Lower lobe of right lung (tissue), 2 donors: ENCODE measurements at regions not wholly inside any gene's neighbourhood (a gene's known extent, or its start where the extent isn't known, plus 50 kb on each side); places are given as distances from the start of the nearest gene placed in this dataset.

Experiments used
- ATAC-seq, 2 donors: fragments of 200-7000 bp; cut with Tn5 transposase; one replicate each; pipeline ENCODE4 v1.9.1; 2020 to 2022; ENCODE audit warnings: mild to moderate bottlenecking in 2 of 2, moderate library complexity in 2 of 2
- DNase-seq: peaks from one replicate; pipeline ENCODE4 v3.0.0-alpha.2; 2020
- H3K27ac ChIP-seq: fragments of 200-600 bp; one replicate; pipeline ENCODE4 v1.8.0; 2022
- H3K27me3 ChIP-seq: fragments of 200-600 bp; one replicate; pipeline ENCODE4 v1.8.0; 2022; ENCODE audit warnings: low read depth
- H3K36me3 ChIP-seq: fragments of 200-600 bp; one replicate; pipeline ENCODE4 v1.8.0; 2022; ENCODE audit warnings: mild to moderate bottlenecking
- H3K4me1 ChIP-seq: fragments of 200-600 bp; one replicate; pipeline ENCODE4 v1.8.0; 2022
- H3K4me3 ChIP-seq: fragments of 200-600 bp; one replicate; pipeline ENCODE4 v1.8.0; 2022; ENCODE audit warnings: mild to moderate bottlenecking
- H3K9me3 ChIP-seq: fragments of 200-600 bp; one replicate; pipeline ENCODE4 v1.8.0; 2022
- intact Hi-C: fragments of 100-400 bp; cut with DNase I; formaldehyde crosslinking; loops from one replicate; pipeline ENCODE4 v1.11.0; 2022
- TF ChIP-seq, protein P1 (sequence below): fragments of 200-600 bp; IDR thresholded peaks from one replicate; pipeline ENCODE4 v1.8.0; 2022; ENCODE audit warnings: antibody characterized with exemption, mild to moderate bottlenecking
- donor health status: DM: no; HTN: yes; CAD: no; lungs with severe emphysema.

DNA sequence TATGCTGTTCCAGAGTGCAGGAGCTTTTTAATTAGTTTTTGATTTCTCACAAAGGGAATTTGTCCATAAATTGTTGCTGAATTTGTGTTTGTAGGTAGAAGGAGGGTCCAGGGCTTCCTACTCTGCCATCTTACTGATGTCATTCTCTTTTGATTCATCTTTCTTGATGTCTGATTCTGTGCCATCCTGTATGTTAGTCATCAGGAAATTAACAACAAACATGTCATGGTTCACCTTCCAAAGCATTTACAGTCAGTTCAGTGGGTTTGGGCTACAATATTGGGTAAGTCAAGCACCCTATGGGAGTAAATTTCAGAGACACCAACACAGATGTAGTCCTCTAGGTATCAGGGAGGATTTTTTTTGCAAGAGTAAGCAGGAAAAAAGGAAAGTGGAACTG lies 135.2 kb upstream of the SLC38A2 start:
- H3K9me3 ChIP-seq: peaks cover 15% of the 10 kb centered on the region
- TF ChIP-seq, protein P1, sequence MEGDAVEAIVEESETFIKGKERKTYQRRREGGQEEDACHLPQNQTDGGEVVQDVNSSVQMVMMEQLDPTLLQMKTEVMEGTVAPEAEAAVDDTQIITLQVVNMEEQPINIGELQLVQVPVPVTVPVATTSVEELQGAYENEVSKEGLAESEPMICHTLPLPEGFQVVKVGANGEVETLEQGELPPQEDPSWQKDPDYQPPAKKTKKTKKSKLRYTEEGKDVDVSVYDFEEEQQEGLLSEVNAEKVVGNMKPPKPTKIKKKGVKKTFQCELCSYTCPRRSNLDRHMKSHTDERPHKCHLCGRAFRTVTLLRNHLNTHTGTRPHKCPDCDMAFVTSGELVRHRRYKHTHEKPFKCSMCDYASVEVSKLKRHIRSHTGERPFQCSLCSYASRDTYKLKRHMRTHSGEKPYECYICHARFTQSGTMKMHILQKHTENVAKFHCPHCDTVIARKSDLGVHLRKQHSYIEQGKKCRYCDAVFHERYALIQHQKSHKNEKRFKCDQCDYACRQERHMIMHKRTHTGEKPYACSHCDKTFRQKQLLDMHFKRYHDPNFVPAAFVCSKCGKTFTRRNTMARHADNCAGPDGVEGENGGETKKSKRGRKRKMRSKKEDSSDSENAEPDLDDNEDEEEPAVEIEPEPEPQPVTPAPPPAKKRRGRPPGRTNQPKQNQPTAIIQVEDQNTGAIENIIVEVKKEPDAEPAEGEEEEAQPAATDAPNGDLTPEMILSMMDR: no peak
- intact Hi-C loops: no loop called here
- no peak for ATAC-seq
- H3K36me3 ChIP-seq: no peaks in the 10 kb centered on the region
- no peak overlapping the region for H3K4me3 ChIP-seq
- no peak for DNase-seq
- no peaks in the 10 kb centered on the region for H3K27me3 ChIP-seq
- no peaks in the 10 kb centered on the region for H3K4me1 ChIP-seq
- no peak overlapping the region for H3K27ac ChIP-seq

DNA sequence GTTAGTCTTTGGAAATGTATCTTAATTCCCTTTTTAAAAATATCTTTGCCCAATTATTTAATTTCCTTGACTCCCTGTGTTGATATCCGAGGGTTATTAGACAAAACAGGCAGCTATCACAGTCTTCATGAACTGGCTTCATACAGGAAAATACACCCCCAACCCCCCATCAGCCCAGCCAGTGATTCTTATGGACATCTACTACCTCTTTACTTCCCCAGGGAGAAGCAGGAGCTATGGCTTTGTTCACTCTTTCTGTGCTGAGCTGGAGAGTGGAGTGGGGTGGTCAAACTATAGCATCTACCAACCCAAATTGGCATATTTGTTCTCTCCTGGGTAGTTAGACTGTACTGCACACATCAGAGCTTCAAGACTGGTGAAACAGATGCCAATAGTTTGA lies 134.4 kb upstream of the SLC38A2 start:
- Histone ChIP-seq H3K27ac (no peak overlapping the region), H3K36me3 (no peaks in the 10 kb centered on the region), H3K4me1 (no peaks in the 10 kb centered on the region), H3K9me3 (peaks cover 15% of the 10 kb centered on the region), H3K27me3 (no peaks in the 10 kb centered on the region), H3K4me3 (no peak overlapping the region)
- DNase-seq: no peak
- TF ChIP-seq, protein P1: no peak
- intact Hi-C loops: no loop called here
- no peak for ATAC-seq

DNA sequence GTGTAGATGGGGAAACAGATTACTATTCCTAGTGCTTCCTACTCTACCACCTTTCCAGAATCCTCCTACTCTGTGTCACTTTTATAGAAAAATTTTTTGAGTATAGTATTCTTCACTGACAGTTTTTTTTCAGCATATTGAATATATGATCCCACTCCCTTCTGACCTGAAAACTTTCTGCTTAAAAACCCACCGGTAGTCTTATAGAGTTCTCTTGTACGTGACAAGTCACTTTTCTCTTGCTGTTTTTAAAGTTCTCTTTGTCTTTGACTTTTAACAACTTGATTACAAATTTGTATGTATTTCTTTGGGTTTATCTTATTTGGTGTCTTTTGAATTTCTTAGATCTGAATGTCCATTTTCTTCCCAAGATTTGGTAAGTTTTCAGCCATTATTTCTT lies 133.6 kb upstream of the SLC38A2 start:
- no peaks in the 10 kb centered on the region for H3K4me1 ChIP-seq
- TF ChIP-seq, protein P1: no peak

DNA sequence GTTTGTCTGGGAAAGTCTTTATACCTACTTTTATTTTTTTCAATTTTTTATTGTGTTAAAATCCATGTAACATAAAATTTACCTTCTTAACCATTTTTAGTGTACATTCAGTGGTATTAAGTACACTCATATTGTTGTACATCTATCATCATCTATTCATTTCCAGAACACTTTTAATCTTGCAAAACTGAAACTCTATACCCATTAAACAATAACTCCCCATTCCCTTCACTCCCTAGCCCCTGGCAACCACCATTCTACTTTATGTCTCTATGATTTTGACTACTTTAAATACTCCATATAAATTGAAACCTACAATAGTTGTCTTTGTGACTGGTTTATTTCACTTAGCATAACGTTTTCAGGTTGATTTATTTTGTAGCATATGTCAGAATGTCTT lies 131.9 kb upstream of the SLC38A2 start:
- Histone ChIP-seq H3K9me3 (peaks cover 15% of the 10 kb centered on the region), H3K27ac (no peak overlapping the region), H3K36me3 (no peaks in the 10 kb centered on the region), H3K27me3 (no peaks in the 10 kb centered on the region), H3K4me3 (no peak overlapping the region), H3K4me1 (no peaks in the 10 kb centered on the region)
- ATAC-seq (no peak), DNase-seq (no peak)
- TF ChIP-seq, protein P1: no peak
- intact Hi-C loops: no loop called here

More for the DNA sequence above, 133.6 kb upstream of the SLC38A2 start:
- H3K36me3 ChIP-seq: no peaks in the 10 kb centered on the region
- H3K9me3 ChIP-seq: peaks cover 15% of the 10 kb centered on the region
- no peak overlapping the region for H3K27ac ChIP-seq
- no peaks in the 10 kb centered on the region for H3K27me3 ChIP-seq
- no peak for DNase-seq
- no peak for ATAC-seq
- H3K4me3 ChIP-seq: no peak overlapping the region
- intact Hi-C loops: no loop called here

DNA sequence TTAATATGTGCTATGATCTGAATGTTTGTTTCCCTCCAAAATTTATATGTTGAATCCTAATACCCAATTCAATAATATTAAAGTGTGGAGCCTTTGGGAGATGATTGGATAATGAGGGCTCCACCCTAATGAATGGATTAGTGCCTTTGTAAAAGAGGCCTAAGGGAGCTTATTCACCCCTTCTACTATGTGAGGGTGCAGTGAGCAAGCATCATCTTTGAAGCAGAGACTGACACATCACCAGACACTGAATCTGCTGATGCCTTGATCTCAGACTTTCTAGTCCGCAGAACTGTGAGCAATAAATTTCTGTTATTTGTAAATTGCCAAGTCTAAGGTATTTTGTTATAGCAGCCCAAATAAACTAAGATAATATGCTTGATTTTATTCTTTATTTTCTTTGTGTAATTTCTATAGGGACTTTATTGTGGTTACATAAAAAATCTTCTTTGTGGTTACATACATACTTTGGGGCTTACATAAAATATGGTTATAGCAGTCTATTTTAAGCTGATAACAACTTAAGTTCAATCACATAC lies 131.1 kb upstream of the SLC38A2 start:
- H3K36me3 ChIP-seq: no peaks in the 10 kb centered on the region
- no peaks in the 10 kb centered on the region for H3K27me3 ChIP-seq
- H3K4me1 ChIP-seq: no peaks in the 10 kb centered on the region
- no peak overlapping the region for H3K27ac ChIP-seq
- no peak overlapping the region for H3K4me3 ChIP-seq
- DNase-seq: no peak
- no peak for ATAC-seq
- TF ChIP-seq, protein P1: no peak
- intact Hi-C loops: no loop called here
- peaks cover 15% of the 10 kb centered on the region for H3K9me3 ChIP-seq

DNA sequence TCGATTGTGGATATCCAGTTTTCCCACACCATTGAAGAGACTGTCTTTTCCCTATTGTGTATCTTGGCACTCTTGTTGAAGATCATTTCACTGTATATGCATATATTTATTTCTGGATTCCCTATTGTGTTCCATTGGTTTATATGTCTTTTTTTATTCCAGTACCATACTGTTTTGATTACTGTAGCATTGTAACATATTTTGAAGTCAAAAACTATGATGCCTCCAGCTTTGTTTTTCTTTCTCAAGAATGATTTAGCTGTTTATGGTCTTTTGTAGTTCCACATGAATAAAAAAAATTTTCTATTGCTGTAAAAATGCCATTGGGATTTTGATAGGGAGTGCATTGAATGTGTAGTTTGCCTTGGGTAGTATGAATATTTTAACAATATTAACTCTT lies 128.1 kb upstream of the SLC38A2 start:
- ATAC-seq (no peak), DNase-seq (no peak)
- no peaks in the 10 kb centered on the region for H3K36me3 ChIP-seq
- H3K27ac ChIP-seq: no peak overlapping the region
- no peaks in the 10 kb centered on the region for H3K27me3 ChIP-seq
- no peaks in the 10 kb centered on the region for H3K4me1 ChIP-seq
- intact Hi-C loops: no loop called here
- peaks cover under 1% of the 10 kb centered on the region for H3K9me3 ChIP-seq
- H3K4me3 ChIP-seq: no peak overlapping the region
- TF ChIP-seq, protein P1: no peak
